ENCODE measurements at regions not wholly inside any gene's neighbourhood (a gene's known extent, or its start where the extent isn't known, plus 50 kb on each side); places are given as distances from the start of the nearest gene placed in this dataset.

GRCh38 chr2:144642856-144643255 is 122.9 kb upstream of the ZEB2 start:
- TF ChIP-seq, protein P1, sequence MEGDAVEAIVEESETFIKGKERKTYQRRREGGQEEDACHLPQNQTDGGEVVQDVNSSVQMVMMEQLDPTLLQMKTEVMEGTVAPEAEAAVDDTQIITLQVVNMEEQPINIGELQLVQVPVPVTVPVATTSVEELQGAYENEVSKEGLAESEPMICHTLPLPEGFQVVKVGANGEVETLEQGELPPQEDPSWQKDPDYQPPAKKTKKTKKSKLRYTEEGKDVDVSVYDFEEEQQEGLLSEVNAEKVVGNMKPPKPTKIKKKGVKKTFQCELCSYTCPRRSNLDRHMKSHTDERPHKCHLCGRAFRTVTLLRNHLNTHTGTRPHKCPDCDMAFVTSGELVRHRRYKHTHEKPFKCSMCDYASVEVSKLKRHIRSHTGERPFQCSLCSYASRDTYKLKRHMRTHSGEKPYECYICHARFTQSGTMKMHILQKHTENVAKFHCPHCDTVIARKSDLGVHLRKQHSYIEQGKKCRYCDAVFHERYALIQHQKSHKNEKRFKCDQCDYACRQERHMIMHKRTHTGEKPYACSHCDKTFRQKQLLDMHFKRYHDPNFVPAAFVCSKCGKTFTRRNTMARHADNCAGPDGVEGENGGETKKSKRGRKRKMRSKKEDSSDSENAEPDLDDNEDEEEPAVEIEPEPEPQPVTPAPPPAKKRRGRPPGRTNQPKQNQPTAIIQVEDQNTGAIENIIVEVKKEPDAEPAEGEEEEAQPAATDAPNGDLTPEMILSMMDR (IDR thresholded peaks at IDR 0.05): no peak
- no peak for TF ChIP-seq POLR2A (IDR thresholded peaks at IDR 0.05)

Measured in testis (tissue), 2 donors.